ENCODE measurements at regions not wholly inside any gene's neighbourhood (a gene's known extent, or its start where the extent isn't known, plus 50 kb on each side); places are given as distances from the start of the nearest gene placed in this dataset.

DNA sequence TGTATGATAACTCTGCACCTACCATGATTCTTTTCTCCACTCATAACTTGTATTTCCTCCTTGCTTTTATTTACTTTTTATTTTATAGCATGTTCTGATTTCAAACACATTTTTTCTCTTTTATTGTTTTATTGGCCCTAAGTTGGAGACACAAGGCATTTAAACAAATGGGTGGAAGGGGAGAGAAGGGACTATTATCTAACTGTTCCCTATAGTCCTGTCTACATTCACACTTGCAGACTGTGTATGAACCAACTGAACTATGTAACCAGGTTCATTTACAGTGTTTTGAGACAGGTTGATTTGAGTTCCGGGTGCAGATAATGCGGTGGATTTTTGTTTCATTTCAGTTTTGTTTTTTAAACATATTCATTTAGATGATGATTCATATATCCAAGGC lies 830.6 kb upstream of the SEMA6A start:
- DNase-seq (ENCODE audit: low read depth), result no peak
- H3K4me3 ChIP-seq (ENCODE audit: control insufficient read depth, low read depth, low read length), result no peak overlapping the region
- no peak for TF ChIP-seq CTCF (IDR thresholded peaks at IDR 0.05; ENCODE audit: control insufficient read depth, insufficient read depth, low read depth, low read length, missing control alignments)

DNA sequence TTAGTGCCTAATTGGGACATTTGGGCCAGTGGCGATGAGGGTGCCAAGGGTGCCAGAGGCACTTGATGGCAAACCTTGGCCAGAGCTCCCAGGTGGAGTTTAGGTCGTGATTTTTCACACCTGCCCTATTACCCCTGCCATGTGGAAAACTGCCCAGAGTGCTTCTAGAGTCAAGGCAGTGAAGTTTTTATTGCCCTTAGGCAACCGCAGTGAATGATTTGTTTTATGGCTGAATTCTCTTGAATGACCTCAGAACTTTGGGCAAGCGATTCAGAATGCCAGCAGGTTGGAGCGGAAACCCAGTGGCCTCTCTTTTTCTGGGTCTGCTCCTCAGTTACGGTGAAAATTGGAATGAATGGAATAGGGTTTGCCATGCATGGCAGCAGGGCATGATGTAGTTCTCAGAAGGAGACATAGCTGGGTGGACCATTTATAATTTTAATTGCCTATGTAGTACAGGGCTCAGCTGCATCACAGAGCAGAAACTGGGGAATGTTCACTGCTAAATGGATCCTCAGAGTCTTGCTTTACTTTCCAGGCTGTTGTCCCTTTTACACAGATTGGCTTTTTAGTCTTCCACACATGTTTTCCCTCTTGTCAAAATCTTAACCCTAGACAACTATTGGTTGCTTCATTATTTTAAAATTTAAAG lies 820.0 kb upstream of the SEMA6A start:
- H3K4me3 ChIP-seq (ENCODE audit: control insufficient read depth, low read depth, low read length), result no peak overlapping the region
- no peak for DNase-seq (ENCODE audit: low read depth)
- no peak for TF ChIP-seq CTCF (IDR thresholded peaks at IDR 0.05; ENCODE audit: control insufficient read depth, insufficient read depth, low read depth, low read length, missing control alignments)

- no peak for TF ChIP-seq CTCF (IDR thresholded peaks at IDR 0.05; ENCODE audit: control insufficient read depth, insufficient read depth, low read depth, low read length, missing control alignments)
- DNase-seq (ENCODE audit: low read depth), result no peak
- no peak overlapping the region for H3K4me3 ChIP-seq (ENCODE audit: control insufficient read depth, low read depth, low read length)
These were observed 818.5 kb upstream of the SEMA6A start for GRCh38 chr5:117393125-117393524.

GRCh38 chr5:117380316-117380715 lies 805.7 kb upstream of the SEMA6A start:
- no peak for TF ChIP-seq CTCF (IDR thresholded peaks at IDR 0.05; ENCODE audit: control insufficient read depth, insufficient read depth, low read depth, low read length, missing control alignments)

GRCh38 chr5:117379521-117379920 lies 804.9 kb upstream of the SEMA6A start:
- no peak for TF ChIP-seq CTCF (IDR thresholded peaks at IDR 0.05; ENCODE audit: control insufficient read depth, insufficient read depth, low read depth, low read length, missing control alignments)
- DNase-seq (ENCODE audit: low read depth), result no peak
- H3K4me3 ChIP-seq (ENCODE audit: control insufficient read depth, low read depth, low read length), result no peak overlapping the region

More at GRCh38 chr5:117380316-117380715, 805.7 kb upstream of the SEMA6A start:
- H3K4me3 ChIP-seq (ENCODE audit: control insufficient read depth, low read depth, low read length), result no peak overlapping the region
- no peak for DNase-seq (ENCODE audit: low read depth)

- TF ChIP-seq CTCF (IDR thresholded peaks at IDR 0.05; ENCODE audit: control insufficient read depth, insufficient read depth, low read depth, low read length, missing control alignments), result no peak
- no peak overlapping the region for H3K4me3 ChIP-seq (ENCODE audit: control insufficient read depth, low read depth, low read length)
- no peak for DNase-seq (ENCODE audit: low read depth)
These were observed 802.1 kb upstream of the SEMA6A start for GRCh38 chr5:117376748-117377147.
